ENCODE measurements at regions not wholly inside any gene's neighbourhood (a gene's known extent, or its start where the extent isn't known, plus 50 kb on each side); places are given as distances from the start of the nearest gene placed in this dataset.
A peak's percentile ranks its signal among the peaks of the same experiment; 100 is the strongest.
"Not testable (repeated sequence)": the region's sequence is repeated elsewhere in the genome, so short reads cannot be mapped to it uniquely, and the experiment has no call there.

GRCh38 chr19:34041925-34042521 lies 130.3 kb upstream of the LSM14A start:
- peak; percentile 73 for DNase-seq

- no peak for DNase-seq
Observed at GRCh38 chr19:34044021-34044420, 128.3 kb upstream of the LSM14A start.

GRCh38 chr19:34049944-34050343 lies 122.4 kb upstream of the LSM14A start:
- DNase-seq, result no peak

- not testable (repeated sequence) for DNase-seq
Observed at GRCh38 chr19:34050430-34050829, 121.9 kb upstream of the LSM14A start.

- DNase-seq, result no peak
Observed at GRCh38 chr19:34051255-34051654, 121.0 kb upstream of the LSM14A start.

- no peak for DNase-seq
Observed at GRCh38 chr19:34057155-34057554, 115.1 kb upstream of the LSM14A start.

GRCh38 chr19:34066007-34066643 lies 106.2 kb upstream of the LSM14A start:
- DNase-seq, result no peak

- DNase-seq, result no peak
Observed at GRCh38 chr19:34067861-34068271, 104.4 kb upstream of the LSM14A start.

GRCh38 chr19:34075661-34076091 lies 96.6 kb upstream of the LSM14A start:
- no peak for DNase-seq

GRCh38 chr19:34082289-34083077 lies 89.8 kb upstream of the LSM14A start:
- DNase-seq, result no peak

- DNase-seq, result no peak
Observed at GRCh38 chr19:34084396-34085145, 87.7 kb upstream of the LSM14A start.

- no peak for DNase-seq
Observed at GRCh38 chr19:34085336-34085735, 87.0 kb upstream of the LSM14A start.

GRCh38 chr19:34088292-34088691 lies 84.0 kb upstream of the LSM14A start:
- DNase-seq, result no peak

GRCh38 chr19:34089566-34089965 lies 82.7 kb upstream of the LSM14A start:
- no peak for DNase-seq

GRCh38 chr19:34094960-34095359 lies 77.3 kb upstream of the LSM14A start:
- DNase-seq, result no peak

GRCh38 chr19:34095411-34095810 lies 76.9 kb upstream of the LSM14A start:
- DNase-seq, result not testable (repeated sequence)

- peak; percentile 39 for DNase-seq
Observed at GRCh38 chr19:34096020-34096915, 76.0 kb upstream of the LSM14A start.

GRCh38 chr19:34104096-34104495 lies 68.2 kb upstream of the LSM14A start:
- no peak for DNase-seq

GRCh38 chr19:34104557-34104956 lies 67.7 kb upstream of the LSM14A start:
- no peak for DNase-seq

- no peak for DNase-seq
Observed at GRCh38 chr19:34109596-34109995, 62.7 kb upstream of the LSM14A start.

- peak; percentile 23 for DNase-seq
Observed at GRCh38 chr19:34118879-34119748, 53.2 kb upstream of the LSM14A start.
